K562 (cell line): ENCODE measurements at regions not wholly inside any gene's neighbourhood (a gene's known extent, or its start where the extent isn't known, plus 50 kb on each side); places are given as distances from the start of the nearest gene placed in this dataset.

Experiments
- ATF4 ChIP-seq: fragments of 450-650 bp; formaldehyde crosslinking; IDR thresholded peaks from 2 replicates; pipeline ENCODE4 v1.4.0; 2022; ENCODE audit warnings: mild to moderate bottlenecking, moderate library complexity
- BRF1 ChIP-seq: IDR thresholded peaks from 3 replicates; pipeline ENCODE4 v1.6.1; 2011; ENCODE audit warnings: borderline replicate concordance, mild to moderate bottlenecking; ENCODE audit not compliant: insufficient read length; ENCODE audit errors: extremely low read depth
- CCNT2 ChIP-seq: IDR thresholded peaks from 2 replicates; pipeline ENCODE4 v1.6.1; 2011; ENCODE audit warnings: borderline replicate concordance, low read depth, mild to moderate bottlenecking, moderate library complexity, mixed read lengths, low read length; ENCODE audit not compliant: insufficient read length; ENCODE audit errors: extremely low read depth
- CEBPB ChIP-seq: fragments of 450-650 bp; IDR thresholded peaks from 2 replicates; pipeline ENCODE4 v1.6.1; 2016; ENCODE audit warnings: missing genetic modification characterization, missing compliant biosample characterization
- CGGBP1 ChIP-seq: fragments of 250-450 bp; sonication (Bioruptor Pico); IDR thresholded peaks from 2 replicates; pipeline ENCODE4 v1.9.0; 2021; ENCODE audit warnings: mild to moderate bottlenecking
- CHCHD3 ChIP-seq: fragments of 250-450 bp; sonication (Bioruptor Pico); IDR thresholded peaks from 2 replicates; pipeline ENCODE4 v2.1.2; 2022; ENCODE audit warnings: mild to moderate bottlenecking
- CREB3 ChIP-seq: fragments of 450-650 bp; conservative IDR thresholded peaks from 2 replicates; pipeline ENCODE4 v1.6.1; 2016; ENCODE audit warnings: missing genetic modification characterization, low read depth, mild to moderate bottlenecking, missing compliant biosample characterization, moderate library complexity
- E2F4 ChIP-seq: sonication (generic); formaldehyde crosslinking; IDR thresholded peaks from 2 replicates; pipeline ENCODE4 v1.8.0; 2022; ENCODE audit warnings: mild to moderate bottlenecking, low read depth, missing genetic modification reagents
- E2F5 ChIP-seq: sonication (generic); formaldehyde crosslinking; IDR thresholded peaks from 2 replicates; pipeline ENCODE4 v1.8.0; 2022; ENCODE audit warnings: mild to moderate bottlenecking, missing genetic modification reagents
- ELF2 ChIP-seq: fragments of 250-450 bp; sonication (Bioruptor Pico); IDR thresholded peaks from 2 replicates; pipeline ENCODE4 v1.5.0; 2021; ENCODE audit warnings: mild to moderate bottlenecking
- FOXA3 ChIP-seq, 2 experiments: fragments of 450-650 bp in 1 of 2; sonication (generic) in 1 of 2; formaldehyde crosslinking; IDR thresholded peaks in 1 of 2; conservative IDR thresholded peaks in 1 of 2; 2 replicates each; pipeline versions ENCODE4 v1.4.0 to v1.8.0; 2020 to 2022; ENCODE audit warnings: mild to moderate bottlenecking in 2 of 2, missing genetic modification reagents in 1 of 2
- FOXK1 ChIP-seq: sonication (generic); formaldehyde crosslinking; IDR thresholded peaks from 2 replicates; pipeline ENCODE4 v1.8.0; 2022; ENCODE audit warnings: missing genetic modification reagents, mild to moderate bottlenecking, borderline replicate concordance
- FOXO4 ChIP-seq: fragments of 450-650 bp; formaldehyde crosslinking; IDR thresholded peaks from 2 replicates; pipeline ENCODE4 v1.4.0; 2020; ENCODE audit warnings: mild to moderate bottlenecking, moderate library complexity
- GATAD2A ChIP-seq: fragments of 450-650 bp; IDR thresholded peaks from 2 replicates; pipeline ENCODE4 v1.6.1; 2017
- HDAC2 ChIP-seq: fragments of 450-650 bp; IDR thresholded peaks from 2 replicates; pipeline ENCODE4 v1.6.1; 2016; ENCODE audit warnings: mild to moderate bottlenecking
- HNRNPH1 ChIP-seq: fragments of 200-400 bp; formaldehyde crosslinking; optimal IDR thresholded peaks from 2 replicates; pipeline ENCODE3; 2017; ENCODE audit warnings: low read depth, mild to moderate bottlenecking, low read length, moderate library complexity
- NR2F6 ChIP-seq: fragments of 450-650 bp; formaldehyde crosslinking; IDR thresholded peaks from 2 replicates; pipeline ENCODE4 v1.4.0; 2020; ENCODE audit warnings: mild to moderate bottlenecking
- POLR2AphosphoS5 ChIP-seq: IDR thresholded peaks from 2 replicates; pipeline ENCODE4 v1.6.1; 2011; ENCODE audit warnings: mild to moderate bottlenecking, low read depth, low read length, moderate library complexity; ENCODE audit not compliant: control insufficient read depth, insufficient read depth
- SNAPC5 ChIP-seq: fragments of 250-450 bp; sonication (Bioruptor Pico); IDR thresholded peaks from 2 replicates; pipeline ENCODE4 v1.8.0; 2021; ENCODE audit warnings: moderate library complexity, mild to moderate bottlenecking, inconsistent platforms
- SNIP1 ChIP-seq: fragments of 450-650 bp; IDR thresholded peaks from 2 replicates; pipeline ENCODE4 v1.7.1; 2017; ENCODE audit warnings: low read depth, mild to moderate bottlenecking
- ZNF224 ChIP-seq: sonication (generic); formaldehyde crosslinking; IDR thresholded peaks from 2 replicates; pipeline ENCODE4 v1.8.0; 2022; ENCODE audit warnings: mild to moderate bottlenecking, missing genetic modification reagents
- ZNF24 ChIP-seq: fragments of 450-650 bp; IDR thresholded peaks from 2 replicates; pipeline ENCODE4 v1.6.1; 2016

- TF ChIP-seq SNIP1 (no peak), ATF4 (CRISPR knock-in tag) (no peak), CCNT2 (no peak), ELF2 (CRISPR knock-in tag) (no peak), FOXO4 (CRISPR knock-in tag) (no peak), CHCHD3 (CRISPR knock-in tag) (no peak), E2F5 (CRISPR knock-in tag) (no peak), E2F4 (CRISPR knock-in tag) (no peak), FOXK1 (no peak), CREB3 (tag) (peak; percentile 86), HDAC2 (0 out of 2 replicates have a peak, but pooled peaks have one; percentile 50), NR2F6 (CRISPR knock-in tag) (no peak), ZNF24 (no peak), CEBPB (tag) (no peak), GATAD2A (no peak), BRF1 (no peak), SNAPC5 (CRISPR knock-in tag) (no peak), ZNF224 (CRISPR knock-in tag) (no peak), CGGBP1 (0 out of 2 replicates have a peak, but pooled peaks have one; percentile 38), FOXA3 (CRISPR knock-in tag; conservative IDR thresholded peaks at IDR 0.05 in 1 of 2, IDR thresholded peaks at IDR 0.05 in 1 of 2) (no peak), HNRNPH1 (no peak), POLR2AphosphoS5 (no peak)
Observed at GRCh38 chr16:65975049-65975708, 391.3 kb upstream of the CDH5 start (continued).
